Parathyroid adenoma (tissue), 2 donors: ENCODE measurements at regions not wholly inside any gene's neighbourhood (a gene's known extent, or its start where the extent isn't known, plus 50 kb on each side); places are given as distances from the start of the nearest gene placed in this dataset.

Experiments
- H2AFZ ChIP-seq: fragments of 300-600 bp; sonication (generic); one replicate; pipeline ENCODE4 v1.7.0; 2017; ENCODE audit warnings: antibody characterized with exemption, mild to moderate bottlenecking
- H3K27ac ChIP-seq: fragments of 300-600 bp; sonication (generic); one replicate; pipeline ENCODE4 v1.7.0; 2017
- H3K27me3 ChIP-seq: fragments of 300-600 bp; sonication (generic); one replicate; pipeline ENCODE4 v1.7.0; 2017; ENCODE audit warnings: low read length; ENCODE audit not compliant: control insufficient read depth, insufficient read depth
- H3K36me3 ChIP-seq: fragments of 300-600 bp; sonication (generic); one replicate; pipeline ENCODE4 v1.7.0; 2017; ENCODE audit warnings: low read length; ENCODE audit not compliant: control insufficient read depth, insufficient read depth
- H3K4me1 ChIP-seq: fragments of 300-600 bp; sonication (generic); one replicate; pipeline ENCODE4 v1.7.0; 2017; ENCODE audit warnings: control low read depth
- H3K4me2 ChIP-seq: fragments of 300-600 bp; sonication (generic); one replicate; pipeline ENCODE4 v1.7.0; 2017; ENCODE audit warnings: low read length
- H3K4me3 ChIP-seq: fragments of 300-600 bp; sonication (generic); one replicate; pipeline ENCODE4 v1.7.0; 2017; ENCODE audit warnings: low read depth, low read length
- H3K79me2 ChIP-seq: fragments of 300-600 bp; sonication (generic); one replicate; pipeline ENCODE4 v1.7.0; 2017; ENCODE audit warnings: control low read depth
- H3K9ac ChIP-seq: fragments of 300-600 bp; sonication (generic); one replicate; pipeline ENCODE4 v1.7.0; 2017; ENCODE audit warnings: mild to moderate bottlenecking
- H3K9me3 ChIP-seq: fragments of 300-600 bp; sonication (generic); one replicate; pipeline ENCODE4 v1.7.0; 2017; ENCODE audit warnings: low read length; ENCODE audit not compliant: control insufficient read depth
- CTCF ChIP-seq: fragments of 300-600 bp; sonication (generic); IDR thresholded peaks from one replicate; pipeline ENCODE4 v1.7.0; 2017; ENCODE audit warnings: antibody characterized with exemption, mild to moderate bottlenecking
- donor health status: primary hyperparathyroidism.

- Histone ChIP-seq H2AFZ (no peak overlapping the region), H3K27me3 (no peaks in the 10 kb centered on the region), H3K4me3 (no peak overlapping the region), H3K4me1 (no peaks in the 10 kb centered on the region), H3K36me3 (no peaks in the 10 kb centered on the region), H3K9me3 (no peaks in the 10 kb centered on the region), H3K4me2 (no peak overlapping the region), H3K27ac (no peak overlapping the region), H3K9ac (no peak overlapping the region), H3K79me2 (no peaks in the 10 kb centered on the region)
- TF ChIP-seq CTCF: no peak
Measured at GRCh38 chr18:1468550-1468949, 563.9 kb downstream of the ADCYAP1 start.

- no peak for TF ChIP-seq CTCF
- Histone ChIP-seq H2AFZ (no peak overlapping the region), H3K4me1 (no peaks in the 10 kb centered on the region), H3K79me2 (no peaks in the 10 kb centered on the region), H3K9ac (no peak overlapping the region), H3K4me3 (no peak overlapping the region), H3K27me3 (no peaks in the 10 kb centered on the region), H3K27ac (no peak overlapping the region), H3K9me3 (no peaks in the 10 kb centered on the region), H3K4me2 (no peak overlapping the region), H3K36me3 (no peaks in the 10 kb centered on the region)
Measured at GRCh38 chr18:1475867-1476266, 571.2 kb downstream of the ADCYAP1 start.

GRCh38 chr18:1480309-1480708 lies 575.6 kb downstream of the ADCYAP1 start:
- Histone ChIP-seq H3K4me2 (no peak overlapping the region), H2AFZ (no peak overlapping the region), H3K27ac (no peak overlapping the region), H3K4me3 (no peak overlapping the region), H3K36me3 (no peaks in the 10 kb centered on the region), H3K79me2 (no peaks in the 10 kb centered on the region), H3K27me3 (no peaks in the 10 kb centered on the region), H3K9ac (no peak overlapping the region), H3K4me1 (no peaks in the 10 kb centered on the region), H3K9me3 (no peaks in the 10 kb centered on the region)
- no peak for TF ChIP-seq CTCF

GRCh38 chr18:1481577-1481976 lies 576.9 kb downstream of the ADCYAP1 start:
- no peaks in the 10 kb centered on the region for H3K9me3 ChIP-seq
- H3K4me2 ChIP-seq: no peak overlapping the region
- TF ChIP-seq CTCF: no peak
- no peak overlapping the region for H3K9ac ChIP-seq
- no peak overlapping the region for H2AFZ ChIP-seq
- no peaks in the 10 kb centered on the region for H3K79me2 ChIP-seq
- no peak overlapping the region for H3K4me3 ChIP-seq
- no peak overlapping the region for H3K27ac ChIP-seq
- no peaks in the 10 kb centered on the region for H3K36me3 ChIP-seq
- no peaks in the 10 kb centered on the region for H3K4me1 ChIP-seq
- H3K27me3 ChIP-seq: no peaks in the 10 kb centered on the region

GRCh38 chr18:1483385-1483784 lies 578.7 kb downstream of the ADCYAP1 start:
- H3K4me2 ChIP-seq: no peak overlapping the region
- no peaks in the 10 kb centered on the region for H3K27me3 ChIP-seq
- no peak overlapping the region for H3K27ac ChIP-seq
- no peak for TF ChIP-seq CTCF
- no peaks in the 10 kb centered on the region for H3K36me3 ChIP-seq
- no peak overlapping the region for H3K4me3 ChIP-seq
- no peaks in the 10 kb centered on the region for H3K9me3 ChIP-seq
- H3K4me1 ChIP-seq: no peaks in the 10 kb centered on the region
- no peaks in the 10 kb centered on the region for H3K79me2 ChIP-seq
- no peak overlapping the region for H3K9ac ChIP-seq
- H2AFZ ChIP-seq: no peak overlapping the region
